GM23248 (cell line): ENCODE measurements at regions not wholly inside any gene's neighbourhood (a gene's known extent, or its start where the extent isn't known, plus 50 kb on each side); places are given as distances from the start of the nearest gene placed in this dataset.

Experiments used
- EZH2 ChIP-seq: fragments of 200-600 bp; sonication (generic); IDR thresholded peaks from 2 replicates; pipeline ENCODE4 v1.6.1; 2018; ENCODE audit warnings: antibody characterized with exemption, mild to moderate bottlenecking; ENCODE audit not compliant: insufficient read depth, poor library complexity, severe bottlenecking
- EZH2phosphoT487 ChIP-seq: fragments of 200-600 bp; sonication (generic); IDR thresholded peaks from 2 replicates; pipeline ENCODE4 v1.6.1; 2018; ENCODE audit warnings: antibody characterized with exemption, moderate library complexity, mild to moderate bottlenecking, low read depth; ENCODE audit not compliant: insufficient read depth

- TF ChIP-seq EZH2, result no peak
- TF ChIP-seq EZH2phosphoT487, result no peak
These were observed 88.5 kb upstream of the CISTR start for GRCh38 chr12:53840316-53840715.
